GM19240 (cell line): ENCODE measurements at regions not wholly inside any gene's neighbourhood (a gene's known extent, or its start where the extent isn't known, plus 50 kb on each side); places are given as distances from the start of the nearest gene placed in this dataset.
"Not testable (repeated sequence)": the region's sequence is repeated elsewhere in the genome, so short reads cannot be mapped to it uniquely, and the experiment has no call there.

Source experiments
- DNase-seq: peaks from one replicate; pipeline ENCODE4 v3.0.0; 2011; ENCODE audit warnings: low spot score; ENCODE audit not compliant: insufficient read length

GRCh38 chrX:31014474-31014873 is 57.4 kb downstream of the FTHL17 start:
- DNase-seq: not testable (repeated sequence)

- no peak for DNase-seq
Measured at GRCh38 chrX:31012509-31013025, 59.3 kb downstream of the FTHL17 start.

GRCh38 chrX:31007321-31007720 is 64.5 kb downstream of the FTHL17 start:
- DNase-seq: no peak

- no peak for DNase-seq
Measured at GRCh38 chrX:31006027-31006426, 65.8 kb downstream of the FTHL17 start.

GRCh38 chrX:30997411-30997810 is 74.4 kb downstream of the FTHL17 start:
- DNase-seq: no peak

- no peak for DNase-seq
Measured at GRCh38 chrX:30995705-30996104, 76.1 kb downstream of the FTHL17 start.

- no peak for DNase-seq
Measured at GRCh38 chrX:30995060-30995700, 76.7 kb downstream of the FTHL17 start.

GRCh38 chrX:30994018-30994417 is 77.8 kb downstream of the FTHL17 start:
- not testable (repeated sequence) for DNase-seq

- DNase-seq: no peak
Measured at GRCh38 chrX:30992381-30992904, 79.4 kb downstream of the FTHL17 start.

GRCh38 chrX:30990361-30990760 is 81.5 kb downstream of the FTHL17 start:
- no peak for DNase-seq

- DNase-seq: no peak
Measured at GRCh38 chrX:30982467-30982866, 89.4 kb downstream of the FTHL17 start.

GRCh38 chrX:30981968-30982367 is 89.9 kb downstream of the FTHL17 start:
- no peak for DNase-seq

GRCh38 chrX:30979271-30979670 is 90.2 kb upstream of the TAB3 start:
- DNase-seq: no peak

GRCh38 chrX:30975467-30975866 is 86.4 kb upstream of the TAB3 start:
- DNase-seq: no peak

- no peak for DNase-seq
Measured at GRCh38 chrX:30973784-30974427, 84.9 kb upstream of the TAB3 start.

GRCh38 chrX:30971774-30972603 is 82.9 kb upstream of the TAB3 start:
- DNase-seq: peak; percentile 29

GRCh38 chrX:30967516-30967915 is 78.5 kb upstream of the TAB3 start:
- DNase-seq: no peak

- DNase-seq: no peak
Measured at GRCh38 chrX:30965767-30966166, 76.7 kb upstream of the TAB3 start.

- no peak for DNase-seq
Measured at GRCh38 chrX:30961387-30962174, 72.5 kb upstream of the TAB3 start.

- no peak for DNase-seq
Measured at GRCh38 chrX:30957753-30958152, 68.7 kb upstream of the TAB3 start.

- no peak for DNase-seq
Measured at GRCh38 chrX:30955687-30956086, 66.6 kb upstream of the TAB3 start.
